NOMO-1 (cell line): ENCODE measurements at regions not wholly inside any gene's neighbourhood (a gene's known extent, or its start where the extent isn't known, plus 50 kb on each side); places are given as distances from the start of the nearest gene placed in this dataset.
A peak's percentile ranks its signal among the peaks of the same experiment; 100 is the strongest.
"Not testable (repeated sequence)": the region's sequence is repeated elsewhere in the genome, so short reads cannot be mapped to it uniquely, and the experiment has no call there.

ENCODE experiments used
- DNase-seq, 2 experiments: peaks; one replicate each; lab custom pipeline; 2025; ENCODE audit not compliant: unreplicated experiment in 2 of 2; lab: John Stamatoyannopoulos, UW

- DNase-seq = no peak
These were observed 202.5 kb downstream of the NUFIP1 start for GRCh38 chr13:44786756-44787155.

GRCh38 chr13:44785401-44785800, 203.9 kb downstream of the NUFIP1 start:
- DNase-seq = no peak

GRCh38 chr13:44784708-44785080, 204.6 kb downstream of the NUFIP1 start:
- no peak for DNase-seq

GRCh38 chr13:44783994-44784707, 205.1 kb downstream of the NUFIP1 start:
- DNase-seq = no peak

GRCh38 chr13:44780591-44781280, 204.6 kb upstream of the TSC22D1 start:
- no peak for DNase-seq

- DNase-seq = no peak
These were observed 202.8 kb upstream of the TSC22D1 start for GRCh38 chr13:44778761-44779484.

- not testable (repeated sequence) for DNase-seq
These were observed 199.2 kb upstream of the TSC22D1 start for GRCh38 chr13:44775290-44775689.

- DNase-seq = no peak
These were observed 194.8 kb upstream of the TSC22D1 start for GRCh38 chr13:44770951-44771350.

GRCh38 chr13:44769686-44770085, 193.6 kb upstream of the TSC22D1 start:
- DNase-seq = no peak

GRCh38 chr13:44768775-44769581, 192.8 kb upstream of the TSC22D1 start:
- no peak for DNase-seq

- no peak for DNase-seq
These were observed 192.1 kb upstream of the TSC22D1 start for GRCh38 chr13:44768239-44768638.

GRCh38 chr13:44765001-44765471, 188.9 kb upstream of the TSC22D1 start:
- no peak for DNase-seq

GRCh38 chr13:44764302-44764692, 188.2 kb upstream of the TSC22D1 start:
- DNase-seq = peak; percentile 10 to 23

GRCh38 chr13:44763615-44764301, 187.6 kb upstream of the TSC22D1 start:
- no peak for DNase-seq

GRCh38 chr13:44762911-44763310, 186.8 kb upstream of the TSC22D1 start:
- DNase-seq = no peak

GRCh38 chr13:44760434-44760833, 184.3 kb upstream of the TSC22D1 start:
- DNase-seq = no peak

- DNase-seq = no peak
These were observed 183.5 kb upstream of the TSC22D1 start for GRCh38 chr13:44759384-44760360.

- no peak for DNase-seq
These were observed 182.7 kb upstream of the TSC22D1 start for GRCh38 chr13:44758630-44759383.
